OCI-LY3 (cell line): ENCODE measurements at regions not wholly inside any gene's neighbourhood (a gene's known extent, or its start where the extent isn't known, plus 50 kb on each side); places are given as distances from the start of the nearest gene placed in this dataset.

Source experiments
- H2AFZ ChIP-seq: fragments of 200-600, 300-600 bp; shearing (Covaris generic); 2 replicates; pipeline ENCODE4 v1.6.0; 2014; ENCODE audit warnings: antibody characterized with exemption, low read depth, low read length
- H3K27ac ChIP-seq: fragments of 200-600, 300-600 bp; sonication (generic); 2 replicates; pipeline ENCODE4 v1.5.1; 2014; ENCODE audit warnings: mild to moderate bottlenecking, low read length, moderate library complexity, mixed read lengths
- H3K27me3 ChIP-seq: fragments of 200-600, 300-600 bp; sonication (generic); 2 replicates; pipeline ENCODE4 v1.6.1; 2014; ENCODE audit warnings: low read depth, low read length, mixed read lengths
- H3K36me3 ChIP-seq: fragments of 200-600, 300-600 bp; sonication (generic); replicated peaks from 2 replicates; pipeline ENCODE3; 2014; ENCODE audit warnings: low read depth, low read length, mixed read lengths
- H3K4me1 ChIP-seq: fragments of 300-600, 200-600 bp; sonication (generic); 2 replicates; pipeline ENCODE4 v1.6.1; 2014; ENCODE audit warnings: low read length, mixed read lengths
- H3K4me2 ChIP-seq: fragments of 200-600, 300-600 bp; sonication (generic); 2 replicates; pipeline ENCODE4 v1.6.1; 2014; ENCODE audit warnings: low read length, mixed read lengths
- H3K4me3 ChIP-seq: fragments of 300-600, 200-600 bp; sonication (generic); 2 replicates; pipeline ENCODE4 v1.5.1; 2014; ENCODE audit warnings: antibody characterized with exemption, mild to moderate bottlenecking, low read length, moderate library complexity
- H3K79me2 ChIP-seq: fragments of 300-600, 200-600 bp; shearing (Covaris generic); 2 replicates; pipeline ENCODE4 v1.6.1; 2014; ENCODE audit warnings: mild to moderate bottlenecking, low read length, mixed read lengths
- H3K9ac ChIP-seq: fragments of 300-600, 200-600 bp; shearing (Covaris generic); 2 replicates; pipeline ENCODE4 v1.6.0; 2014; ENCODE audit warnings: mild to moderate bottlenecking, low read length, moderate library complexity
- H3K9me3 ChIP-seq: fragments of 200-600, 300-600 bp; shearing (Covaris generic); 2 replicates; pipeline ENCODE4 v1.6.1; 2014; ENCODE audit warnings: low read length, mixed read lengths; ENCODE audit not compliant: insufficient read depth
- H4K20me1 ChIP-seq: fragments of 200-600, 300-600 bp; sonication (generic); 2 replicates; pipeline ENCODE4 v1.6.1; 2016; ENCODE audit warnings: low read length, mixed read lengths; ENCODE audit not compliant: insufficient read depth
- EZH2phosphoT487 ChIP-seq: fragments of 200-600 bp; shearing (Covaris generic); IDR thresholded peaks from 2 replicates; pipeline ENCODE4 v1.6.1; 2018; ENCODE audit warnings: antibody characterized with exemption, mixed run types, low read depth
- TF ChIP-seq, protein P1 (sequence below): fragments of 200-600, 300-600 bp; sonication (generic); IDR thresholded peaks from 2 replicates; pipeline ENCODE4 v1.5.1; 2014; ENCODE audit warnings: antibody characterized with exemption, low read length, low read depth

DNA sequence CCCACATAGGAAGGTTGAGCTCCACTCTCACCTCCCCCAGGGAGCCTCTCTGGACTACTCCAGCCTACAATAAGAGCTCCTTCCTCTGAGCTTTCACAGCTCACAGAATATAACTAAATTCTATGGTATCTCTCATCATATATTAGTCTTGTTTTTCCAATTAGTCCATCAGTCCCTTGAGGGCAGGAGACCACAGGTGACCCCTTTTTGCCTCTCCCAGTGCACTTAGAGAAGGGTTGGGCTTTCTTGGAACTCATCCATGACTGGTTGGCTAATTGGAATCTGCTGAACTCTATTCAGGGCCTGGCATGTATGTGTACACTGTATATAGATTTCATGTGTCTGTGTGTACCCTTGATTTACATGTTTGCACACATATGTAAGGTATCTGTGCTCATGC is 50.4 kb upstream of the ARAP3 start:
- H2AFZ ChIP-seq: no peak overlapping the region
- H3K4me3 ChIP-seq: no peak overlapping the region
- no peak overlapping the region for H3K4me2 ChIP-seq
- no peaks in the 10 kb centered on the region for H3K9me3 ChIP-seq
- no peaks in the 10 kb centered on the region for H3K4me1 ChIP-seq
- no peaks in the 10 kb centered on the region for H3K36me3 ChIP-seq
- H3K9ac ChIP-seq: no peak overlapping the region
- TF ChIP-seq, protein P1, sequence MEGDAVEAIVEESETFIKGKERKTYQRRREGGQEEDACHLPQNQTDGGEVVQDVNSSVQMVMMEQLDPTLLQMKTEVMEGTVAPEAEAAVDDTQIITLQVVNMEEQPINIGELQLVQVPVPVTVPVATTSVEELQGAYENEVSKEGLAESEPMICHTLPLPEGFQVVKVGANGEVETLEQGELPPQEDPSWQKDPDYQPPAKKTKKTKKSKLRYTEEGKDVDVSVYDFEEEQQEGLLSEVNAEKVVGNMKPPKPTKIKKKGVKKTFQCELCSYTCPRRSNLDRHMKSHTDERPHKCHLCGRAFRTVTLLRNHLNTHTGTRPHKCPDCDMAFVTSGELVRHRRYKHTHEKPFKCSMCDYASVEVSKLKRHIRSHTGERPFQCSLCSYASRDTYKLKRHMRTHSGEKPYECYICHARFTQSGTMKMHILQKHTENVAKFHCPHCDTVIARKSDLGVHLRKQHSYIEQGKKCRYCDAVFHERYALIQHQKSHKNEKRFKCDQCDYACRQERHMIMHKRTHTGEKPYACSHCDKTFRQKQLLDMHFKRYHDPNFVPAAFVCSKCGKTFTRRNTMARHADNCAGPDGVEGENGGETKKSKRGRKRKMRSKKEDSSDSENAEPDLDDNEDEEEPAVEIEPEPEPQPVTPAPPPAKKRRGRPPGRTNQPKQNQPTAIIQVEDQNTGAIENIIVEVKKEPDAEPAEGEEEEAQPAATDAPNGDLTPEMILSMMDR: no peak
- TF ChIP-seq EZH2phosphoT487: no peak
- H3K27ac ChIP-seq: no peak overlapping the region
- H4K20me1 ChIP-seq: no peaks in the 10 kb centered on the region
- no peaks in the 10 kb centered on the region for H3K27me3 ChIP-seq
- H3K79me2 ChIP-seq: no peaks in the 10 kb centered on the region
